Fibroblast of skin of scalp (primary cell): ENCODE measurements at regions not wholly inside any gene's neighbourhood (a gene's known extent, or its start where the extent isn't known, plus 50 kb on each side); places are given as distances from the start of the nearest gene placed in this dataset.

Experiments used
- DNase-seq: peaks from one replicate; pipeline ENCODE4 v3.0.0-alpha.2; 2013

DNA sequence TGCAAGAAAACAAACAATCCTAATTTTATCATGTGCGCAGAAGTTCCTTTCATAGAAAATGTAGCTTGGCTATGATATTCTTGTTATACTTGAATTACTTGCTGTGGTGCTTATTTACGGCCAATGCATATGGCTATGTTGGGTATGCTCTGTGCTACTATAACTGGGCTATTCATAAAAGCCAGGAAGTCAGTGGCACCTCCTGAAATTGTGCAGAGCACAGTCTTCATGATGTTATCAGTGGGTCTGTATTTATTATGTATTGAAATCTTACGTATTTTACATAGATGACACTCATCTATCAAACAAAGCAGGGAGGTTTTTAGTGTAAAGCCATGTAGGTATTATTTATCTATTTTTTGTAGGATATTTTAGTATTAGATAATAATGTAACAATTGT, 196.5 kb upstream of the NAALADL2 start:
- DNase-seq: no peak

DNA sequence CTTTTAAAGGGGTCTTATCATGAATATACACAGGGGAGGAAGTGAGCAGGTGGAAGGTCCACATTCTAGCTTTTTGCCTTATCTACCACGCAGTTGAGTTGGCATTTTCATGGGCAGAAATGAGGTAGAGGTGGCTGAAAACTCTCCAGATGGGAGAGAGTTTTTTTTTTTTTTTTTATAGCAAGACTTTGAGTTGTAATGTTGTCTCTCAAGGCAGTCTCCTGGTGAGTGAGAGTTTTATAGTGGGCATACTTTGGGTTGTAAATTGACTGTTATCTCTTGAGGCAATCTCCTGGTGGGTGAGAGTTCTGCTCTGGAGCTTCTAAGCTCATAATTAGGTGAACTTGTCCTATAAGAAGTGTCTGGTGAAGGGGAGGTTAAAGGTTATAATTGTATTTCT, 191.7 kb upstream of the NAALADL2 start:
- no peak for DNase-seq

DNA sequence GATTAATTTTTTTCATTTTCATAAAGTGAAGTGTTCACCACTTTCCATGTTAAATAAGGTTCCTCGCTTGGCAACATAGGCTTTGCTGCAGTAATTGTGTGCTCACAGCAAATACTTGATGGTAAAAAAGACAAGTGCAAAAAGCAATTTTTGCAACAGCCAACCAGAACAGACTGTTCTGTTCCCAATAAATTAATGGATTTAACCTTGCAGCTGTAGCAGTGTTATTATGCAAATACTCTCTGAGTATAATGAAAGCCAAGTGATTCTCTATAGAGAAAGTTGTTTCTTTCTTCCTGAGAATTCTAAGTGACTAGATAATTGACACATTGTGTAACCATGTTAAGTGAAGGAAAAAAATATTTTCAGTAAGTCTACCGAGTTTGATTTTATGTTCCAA, 183.7 kb upstream of the NAALADL2 start:
- no peak for DNase-seq

DNA sequence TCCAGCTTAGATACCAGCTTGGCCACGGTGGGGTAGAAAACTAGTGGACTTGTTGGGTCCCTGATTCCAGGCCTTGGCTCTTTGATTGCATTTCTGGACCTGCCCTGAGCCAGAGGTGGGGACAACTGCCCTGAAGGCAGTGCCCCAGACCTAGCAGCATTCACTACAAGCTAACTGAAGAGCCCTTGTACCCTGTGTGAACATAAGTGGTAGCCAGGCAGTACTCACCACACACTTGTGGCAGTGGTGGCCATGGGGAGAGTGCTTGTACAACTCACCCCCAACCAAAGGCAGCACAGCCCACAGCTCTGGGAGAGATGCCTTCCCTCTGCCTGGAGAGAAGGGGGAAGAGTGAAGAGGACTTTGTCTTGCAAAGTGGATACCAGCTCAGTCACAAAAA, 177.3 kb upstream of the NAALADL2 start:
- DNase-seq: no peak

DNA sequence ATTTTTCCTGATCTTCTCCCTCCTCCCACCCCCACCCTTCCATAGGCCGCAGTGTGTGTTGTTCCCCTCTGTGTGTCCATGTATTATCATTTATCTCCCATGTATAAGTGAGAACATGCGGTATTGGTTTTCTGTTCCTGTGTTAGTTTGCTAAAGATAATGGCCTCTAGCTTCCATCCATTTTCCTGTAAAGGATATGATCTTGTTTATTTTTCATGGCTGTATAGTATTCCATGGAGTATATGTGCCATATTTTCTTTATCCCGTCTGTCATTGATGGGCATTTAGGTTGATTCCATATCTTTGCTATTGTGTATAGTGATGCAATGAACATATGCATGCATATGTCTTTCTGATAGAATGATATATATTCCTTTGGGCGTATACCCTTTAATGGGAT, 173.3 kb upstream of the NAALADL2 start:
- DNase-seq: no peak

DNA sequence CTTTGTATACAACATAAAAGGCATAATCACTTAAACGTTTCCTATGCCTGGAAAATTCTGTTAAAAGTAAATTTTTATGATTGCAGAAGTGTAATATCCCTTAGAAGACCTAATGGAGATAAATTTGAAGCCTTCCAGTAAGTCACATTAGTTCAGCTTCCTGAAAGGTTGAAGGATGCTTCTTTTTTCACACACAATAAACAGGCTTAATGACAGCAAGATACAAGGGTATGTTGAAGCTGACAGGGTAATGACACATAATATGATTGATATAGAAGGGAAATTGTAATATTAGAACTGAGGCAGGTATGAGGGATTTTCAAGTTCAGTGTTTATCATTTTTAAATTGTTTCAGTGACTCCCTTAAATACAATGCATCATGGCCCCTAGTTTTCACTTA, 161.8 kb upstream of the NAALADL2 start:
- no peak for DNase-seq

DNA sequence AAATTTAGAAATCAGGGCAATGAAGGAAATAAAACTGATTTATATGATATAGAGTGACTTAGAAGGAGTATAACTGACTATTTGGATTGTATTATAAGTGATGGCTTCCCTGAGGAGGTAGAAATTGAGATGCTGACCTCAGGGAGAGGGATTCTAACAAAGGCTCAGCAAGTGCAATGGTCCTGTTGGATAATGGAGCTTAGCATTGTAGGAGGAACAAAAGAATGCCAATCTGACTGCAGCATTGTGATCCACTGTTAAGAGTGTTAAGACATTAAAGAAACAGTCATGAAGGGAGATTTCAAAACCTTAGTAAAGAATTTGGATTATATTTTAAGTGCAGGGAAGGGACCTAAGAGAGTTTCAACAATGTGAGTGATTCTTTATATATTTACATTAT, 158.4 kb upstream of the NAALADL2 start:
- no peak for DNase-seq

DNA sequence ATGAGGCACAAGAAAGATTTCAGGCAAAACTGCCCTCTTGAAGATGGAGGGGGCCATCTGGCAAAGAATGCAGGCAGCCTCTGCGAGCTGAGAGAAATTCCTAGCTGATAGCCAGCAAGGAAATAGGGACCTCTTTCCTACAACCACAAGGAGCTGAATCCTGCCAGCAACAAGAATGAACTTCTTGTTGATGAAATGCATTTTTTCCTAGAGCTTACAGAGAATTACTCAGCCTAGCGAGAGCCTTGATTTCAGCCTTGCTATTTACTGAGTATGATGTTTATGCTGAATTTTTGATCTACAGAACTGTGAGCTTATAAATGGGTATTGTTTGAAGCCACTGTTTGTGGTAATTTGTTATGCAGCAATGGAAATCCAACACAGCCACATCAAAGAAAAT, 148.5 kb upstream of the NAALADL2 start:
- peak; percentile 47 for DNase-seq

DNA sequence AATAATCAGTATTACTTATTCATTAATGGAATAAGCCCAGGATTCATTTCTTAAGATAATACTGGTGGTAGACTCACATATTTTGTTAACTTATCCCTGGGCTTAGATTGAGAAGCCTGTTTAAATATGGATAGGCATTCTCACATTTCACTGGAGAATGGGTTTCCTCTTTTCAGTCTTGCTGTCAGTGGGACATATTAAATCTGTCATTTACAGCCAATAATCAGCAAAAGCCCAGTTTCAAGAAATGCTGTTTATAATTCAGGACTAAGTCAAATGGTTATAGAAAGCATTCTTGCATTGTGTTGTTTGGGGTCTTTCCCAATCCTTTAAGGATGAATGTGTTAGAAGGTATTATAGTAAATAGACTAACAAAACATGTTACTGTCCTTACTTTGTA, 143.7 kb upstream of the NAALADL2 start:
- DNase-seq: no peak

DNA sequence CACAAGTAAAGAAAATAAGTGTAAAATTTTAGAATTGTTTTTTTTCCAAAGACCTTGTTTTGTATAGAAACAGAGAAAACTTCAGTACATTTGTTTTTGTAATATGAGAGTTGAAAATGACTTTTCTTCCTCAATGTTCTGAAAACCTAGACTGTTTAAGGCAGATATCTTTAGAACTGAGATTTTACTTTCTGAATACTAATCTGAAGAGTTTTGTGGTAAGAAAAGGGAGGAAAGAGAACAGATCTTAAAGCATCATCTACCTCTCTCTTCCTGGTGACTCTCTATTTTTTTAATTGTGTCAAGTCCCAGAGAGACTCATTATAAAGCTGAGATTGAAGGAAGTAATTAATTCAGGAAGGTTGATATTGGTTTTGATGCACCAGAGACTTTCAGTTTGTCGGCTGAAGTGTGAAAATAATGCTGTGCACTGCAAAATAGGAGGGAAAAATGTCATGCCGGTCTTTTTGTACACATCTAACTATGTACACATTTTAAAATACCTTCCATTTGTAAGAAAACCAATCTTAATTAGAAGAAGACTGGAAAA, 142.1 kb upstream of the NAALADL2 start:
- DNase-seq: no peak

DNA sequence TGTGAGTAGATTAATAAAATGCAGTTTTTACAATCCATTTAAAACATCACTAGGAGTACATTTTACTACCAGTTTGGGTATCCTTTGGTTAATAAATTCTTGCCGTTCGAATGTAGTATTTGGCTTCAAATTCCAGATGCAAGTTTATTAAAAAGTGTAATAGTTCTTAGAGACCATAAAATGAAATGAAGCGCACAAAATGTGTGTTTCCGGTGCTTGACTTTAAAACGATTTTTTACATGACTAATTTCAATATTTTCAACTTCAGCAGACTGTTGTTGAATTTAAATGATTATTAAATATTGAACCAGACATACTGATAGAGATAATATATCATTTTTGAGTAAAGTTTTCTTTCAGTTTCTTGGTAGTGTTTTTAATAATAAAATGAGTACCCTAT, 138.4 kb upstream of the NAALADL2 start:
- no peak for DNase-seq

DNA sequence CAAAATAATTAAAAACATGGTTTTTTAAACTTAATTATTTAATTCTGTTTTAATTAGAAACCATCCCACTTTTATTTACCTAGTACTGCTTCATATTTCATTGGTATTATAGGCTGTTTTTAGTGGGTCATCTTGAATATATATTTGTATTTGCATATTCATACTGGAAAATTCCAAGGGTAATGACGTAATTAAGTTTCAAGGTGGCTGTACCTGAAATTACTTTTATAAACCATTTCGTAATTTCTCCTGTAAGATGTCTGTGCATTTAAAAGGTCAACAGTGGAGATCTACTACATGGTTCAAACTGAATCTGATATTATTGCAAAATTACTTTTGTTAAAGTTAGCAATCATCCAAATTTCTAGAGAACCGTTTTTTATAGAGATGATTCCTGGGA, 133.8 kb upstream of the NAALADL2 start:
- no peak for DNase-seq

DNA sequence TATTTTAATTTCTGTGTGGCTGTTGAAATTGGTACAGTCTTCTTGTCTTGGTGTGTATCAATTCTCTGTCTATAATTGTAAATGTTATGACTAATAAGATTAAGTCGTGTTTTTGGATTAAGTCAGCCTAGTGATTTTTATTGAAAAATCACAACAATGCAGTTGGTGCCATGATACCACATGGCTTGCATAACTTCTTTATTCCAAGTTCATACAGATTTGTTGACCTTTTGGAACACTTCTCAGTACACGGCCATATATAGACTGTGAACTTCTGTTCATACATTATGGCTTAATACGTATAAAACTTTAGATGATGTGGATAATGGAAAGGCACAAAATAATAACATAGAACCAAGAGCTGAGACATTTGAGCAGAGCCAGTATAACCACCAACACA, 121.2 kb upstream of the NAALADL2 start:
- peak; percentile 14 for DNase-seq

DNA sequence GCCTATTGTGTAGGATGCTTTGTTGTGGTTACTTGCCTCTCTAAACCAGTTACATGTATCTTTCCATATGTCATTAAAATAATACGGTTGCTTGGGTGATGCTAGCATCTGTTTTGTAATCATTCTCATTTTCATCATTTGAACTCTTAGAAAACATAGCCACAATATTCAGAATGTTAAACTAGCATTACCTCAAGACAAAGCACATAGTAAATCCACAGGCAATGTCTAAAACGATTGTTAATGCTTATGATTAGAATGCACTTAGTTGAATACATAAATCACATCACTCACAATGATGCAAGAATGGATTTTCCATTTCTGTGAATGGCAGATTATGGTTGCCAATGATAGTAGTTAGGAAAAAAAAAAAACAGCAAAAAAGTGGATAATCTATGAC, 110.0 kb upstream of the NAALADL2 start:
- DNase-seq: no peak

DNA sequence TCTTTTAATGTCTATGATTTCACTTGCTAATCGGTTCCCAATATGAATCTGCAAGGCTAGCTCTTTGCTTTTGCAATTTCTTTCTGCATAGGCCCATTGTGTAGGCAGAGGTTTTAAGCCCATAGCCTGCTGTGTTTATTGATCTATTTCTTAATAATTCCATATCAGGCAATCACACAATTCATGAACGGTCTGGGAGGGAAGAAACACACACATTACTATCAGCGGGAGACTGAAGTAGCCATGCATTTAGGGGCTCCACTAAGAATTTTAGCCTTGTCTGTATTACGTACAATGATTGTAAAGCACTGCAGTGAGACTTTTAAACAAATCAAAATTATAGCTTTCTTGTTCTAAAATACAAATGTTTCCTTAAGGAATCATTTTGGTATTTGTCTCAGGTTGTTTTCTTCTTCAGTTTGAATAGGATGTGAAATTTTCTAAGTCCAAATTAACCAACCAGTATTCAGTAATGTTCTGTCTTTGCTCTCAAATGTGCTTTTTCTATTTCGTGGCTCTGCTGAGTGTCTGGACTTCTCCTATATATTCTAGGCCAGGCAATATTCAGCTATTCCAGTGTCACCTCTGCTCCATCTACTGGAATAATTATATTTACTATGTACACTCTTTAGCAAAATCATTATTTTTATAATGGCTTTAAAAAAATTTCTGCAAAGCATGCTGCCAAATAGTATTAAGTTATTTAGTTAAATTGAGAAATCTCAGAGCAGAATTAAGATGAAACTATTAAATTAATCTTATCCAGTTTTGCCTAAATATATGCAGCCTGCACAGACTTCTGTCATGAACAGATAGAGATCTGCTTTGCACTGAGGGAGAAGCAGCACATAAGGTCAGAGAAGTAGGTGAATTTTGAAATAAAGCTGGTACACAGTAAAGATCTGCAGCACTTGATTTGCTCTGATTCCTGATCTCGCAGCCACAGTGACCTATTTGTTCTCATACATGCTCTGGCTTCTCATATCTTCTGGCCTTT, 103.0 kb upstream of the NAALADL2 start:
- DNase-seq: no peak

DNA sequence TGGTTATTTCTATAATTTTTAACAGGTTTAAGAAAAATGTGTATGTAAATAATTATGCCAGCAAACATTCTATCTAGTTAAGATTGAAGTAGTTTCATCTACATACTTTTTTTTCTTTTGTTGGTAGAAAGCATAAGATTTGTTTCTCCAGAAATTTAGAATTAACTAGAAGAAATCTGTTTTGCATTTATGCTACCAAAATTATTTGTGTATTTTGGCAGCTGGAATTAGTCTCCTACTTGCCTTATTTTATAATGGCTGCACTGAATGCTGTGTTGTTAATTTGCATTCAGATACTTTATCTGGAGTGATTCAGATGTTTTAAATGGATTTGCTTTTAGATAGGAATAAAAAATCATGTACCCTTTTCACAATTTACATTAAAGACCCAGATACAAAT, 100.2 kb upstream of the NAALADL2 start:
- DNase-seq: no peak

DNA sequence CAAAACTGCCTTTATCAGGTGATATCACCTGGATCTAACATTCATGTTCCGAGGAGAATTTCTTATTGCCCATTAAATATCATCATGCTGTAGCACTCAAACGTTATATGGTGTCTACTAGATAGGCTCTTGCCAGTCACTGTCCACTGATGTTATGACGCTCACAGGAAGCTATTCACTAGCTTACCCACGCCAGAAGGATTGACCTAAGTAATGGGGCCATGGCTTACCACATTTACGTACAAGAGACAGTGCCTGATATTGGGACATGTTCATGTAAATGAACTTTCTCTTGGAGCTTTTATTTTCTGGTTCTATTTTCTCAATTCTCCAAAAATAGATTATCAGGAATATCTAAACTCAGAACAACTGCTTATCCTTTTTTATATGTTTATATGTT, 91.7 kb upstream of the NAALADL2 start:
- DNase-seq: no peak

DNA sequence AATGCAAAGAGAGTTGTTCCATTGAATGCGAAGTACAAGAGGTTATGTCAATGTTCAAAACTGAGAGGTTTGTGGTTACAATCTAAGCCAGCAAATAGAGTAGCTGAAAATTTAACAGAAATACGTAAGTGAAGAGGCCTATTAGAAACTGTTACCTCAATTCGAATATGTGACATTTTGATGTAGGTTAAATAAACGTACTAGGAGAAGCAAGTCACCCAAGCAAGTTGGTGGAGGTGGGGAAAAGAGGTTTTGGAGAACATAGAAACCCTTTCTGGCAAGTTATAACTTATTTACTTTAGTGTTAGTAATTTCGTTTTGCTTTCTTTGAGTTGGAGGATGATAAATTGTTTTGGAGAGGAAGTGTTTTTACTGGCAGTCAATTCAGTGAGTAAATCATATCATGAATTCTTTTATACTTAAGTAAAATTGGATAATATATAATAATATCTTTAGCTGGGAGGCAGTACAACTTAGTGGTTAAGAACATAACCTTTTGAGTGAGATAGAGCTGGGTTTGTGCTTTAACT, 91.2 kb upstream of the NAALADL2 start:
- peak; percentile 67 for DNase-seq

DNA sequence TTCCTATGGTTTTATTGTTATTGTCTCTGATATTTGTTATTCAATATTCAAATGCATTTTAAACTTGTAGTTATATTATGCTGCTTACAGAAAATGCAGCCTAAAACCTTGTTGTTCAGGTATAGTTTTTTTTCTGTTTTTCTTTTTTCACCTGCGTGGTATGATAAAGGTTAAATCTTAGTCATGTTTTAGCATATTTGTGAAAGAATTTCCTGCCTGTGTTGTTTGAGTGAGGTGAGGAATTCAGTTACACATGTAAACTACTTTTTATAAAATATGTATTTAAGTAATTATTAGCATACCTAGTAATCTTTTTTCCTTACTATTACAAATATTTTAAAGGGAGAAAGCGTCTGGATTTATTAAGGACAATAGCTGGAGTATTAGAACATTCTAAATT, 90.0 kb upstream of the NAALADL2 start:
- DNase-seq: no peak

DNA sequence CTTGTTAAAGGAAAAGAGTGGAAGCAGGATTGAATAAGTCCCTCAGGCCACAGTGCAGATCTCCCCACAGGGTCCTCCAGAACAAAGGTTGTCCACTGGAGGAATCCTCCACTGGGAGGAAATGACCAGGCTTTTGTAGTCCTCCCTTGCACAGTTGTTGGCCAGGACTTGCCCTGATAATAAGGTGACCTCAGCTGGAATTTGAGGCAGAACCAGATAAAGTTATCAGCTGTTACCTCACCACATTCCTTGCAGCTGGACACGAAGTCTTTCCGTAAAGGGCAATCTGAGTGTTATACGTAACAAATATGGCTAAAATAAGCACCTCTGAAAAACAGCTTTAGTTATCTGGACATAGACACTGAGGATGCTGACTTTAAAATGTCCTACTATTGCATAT, 83.5 kb upstream of the NAALADL2 start:
- no peak for DNase-seq

DNA sequence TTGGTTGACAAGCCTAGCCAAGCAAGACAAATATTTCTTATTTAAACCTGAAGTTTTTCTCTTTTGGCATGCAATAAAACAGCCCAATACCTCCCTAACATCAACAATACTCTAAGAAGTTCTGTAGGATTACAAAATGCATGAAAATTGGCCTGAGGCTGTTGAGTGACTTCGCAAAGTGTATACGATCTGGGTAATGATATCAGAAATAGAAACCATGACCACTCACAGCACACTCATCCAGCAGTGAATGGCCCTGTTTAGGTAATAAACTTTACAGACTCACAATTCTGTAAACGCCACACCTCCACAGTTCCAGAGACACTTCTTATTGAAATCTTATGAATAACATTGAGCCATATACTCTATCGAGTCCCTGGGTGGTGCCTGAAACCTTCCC, 83.0 kb upstream of the NAALADL2 start:
- no peak for DNase-seq

DNA sequence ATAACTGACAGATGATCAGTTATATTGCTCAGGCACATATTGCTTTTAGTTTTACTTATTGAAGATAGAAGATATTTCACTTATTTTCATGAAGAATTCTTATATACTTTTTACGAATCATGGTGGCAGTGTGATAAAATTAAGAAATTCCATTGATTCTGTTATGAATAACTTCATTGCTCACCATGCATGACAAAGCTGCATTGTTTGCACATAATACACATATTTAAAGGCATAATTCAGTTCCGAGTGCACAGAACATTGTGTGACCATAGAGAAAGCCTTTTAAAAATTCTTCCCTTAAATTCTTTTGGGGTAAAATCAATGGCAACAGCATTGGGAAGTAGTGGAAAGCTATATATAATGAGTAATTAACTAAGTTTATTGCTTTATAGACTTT, 82.5 kb upstream of the NAALADL2 start:
- DNase-seq: peak; percentile 11

DNA sequence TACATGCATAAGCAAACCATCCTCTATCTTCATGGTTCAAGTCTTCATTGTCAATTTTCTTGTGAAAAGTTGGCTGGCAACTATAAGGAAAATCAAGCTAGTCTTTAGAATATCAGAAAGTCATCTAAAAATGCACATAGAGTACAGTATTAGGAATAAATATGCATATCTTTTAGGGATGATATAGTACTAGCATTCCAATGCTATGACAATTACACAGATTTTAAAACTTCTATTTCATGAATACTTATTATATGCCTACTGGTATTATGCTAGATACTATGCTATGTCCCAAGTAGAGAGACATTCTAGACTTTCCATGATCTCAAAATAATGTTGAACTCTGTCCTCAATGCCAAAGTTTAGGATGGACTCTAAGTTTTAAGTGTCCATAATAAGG, 81.3 kb upstream of the NAALADL2 start:
- peak; percentile 20 for DNase-seq

DNA sequence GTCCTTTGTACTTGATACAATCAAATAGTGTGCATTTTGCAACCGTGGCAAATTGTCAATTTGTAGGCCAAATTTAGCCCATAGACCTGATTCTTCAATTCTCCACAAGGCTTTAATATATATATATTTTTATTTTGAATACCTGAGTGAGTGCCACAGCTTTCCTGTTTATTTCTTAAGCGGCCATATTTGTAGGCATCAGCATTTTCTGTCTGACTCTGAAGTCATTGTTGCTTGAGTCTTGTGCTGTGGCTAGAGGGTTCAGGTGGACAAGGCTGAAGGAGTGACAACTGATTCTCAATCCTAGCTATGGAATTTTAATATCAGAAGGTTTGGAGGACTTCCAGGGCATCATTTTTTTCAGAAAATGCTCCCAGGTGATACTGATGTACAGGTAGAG, 75.6 kb upstream of the NAALADL2 start:
- DNase-seq: no peak
